Mesothelial cell of epicardium (in vitro differentiated cells): ENCODE measurements at regions not wholly inside any gene's neighbourhood (a gene's known extent, or its start where the extent isn't known, plus 50 kb on each side); places are given as distances from the start of the nearest gene placed in this dataset.

Source experiments
- DNase-seq, 2 experiments: peaks; one replicate each; pipeline ENCODE4 v3.0.0; 2021; ENCODE audit warnings: low spot score in 2 of 2; ENCODE audit not compliant: unreplicated experiment in 2 of 2
- H3K27ac Mint-ChIP-seq: 2 replicates; pipeline ENCODE4 v1.8.0; 2021; ENCODE audit warnings: mixed read lengths
- H3K27me3 Mint-ChIP-seq: 2 replicates; pipeline ENCODE4 v1.8.0; 2021; ENCODE audit warnings: low read depth, mixed read lengths
- H3K36me3 Mint-ChIP-seq: 2 replicates; pipeline ENCODE4 v1.8.0; 2021; ENCODE audit warnings: mixed read lengths
- H3K4me1 Mint-ChIP-seq: 2 replicates; pipeline ENCODE4 v1.8.0; 2021; ENCODE audit warnings: mixed read lengths
- H3K4me3 Mint-ChIP-seq: 2 replicates; pipeline ENCODE4 v1.8.0; 2021; ENCODE audit warnings: mild to moderate bottlenecking, moderate library complexity, mixed read lengths
- H3K9me3 Mint-ChIP-seq: 2 replicates; pipeline ENCODE4 v1.8.0; 2021; ENCODE audit warnings: mixed read lengths
- TF ChIP-seq, protein P1 (sequence below): fragments of 200-600 bp; sonication (generic); IDR thresholded peaks from one replicate; pipeline ENCODE4 v1.5.0; 2021; ENCODE audit warnings: antibody characterized with exemption; ENCODE audit not compliant: unreplicated experiment

GRCh38 chr1:199333180-199333579, 694.3 kb upstream of the NR5A2 start:
- no peak for DNase-seq
- Mint-ChIP-seq H3K4me1 (no peaks in the 10 kb centered on the region), H3K27me3 (no peaks in the 10 kb centered on the region), H3K9me3 (peaks cover 4% of the 10 kb centered on the region), H3K36me3 (no peaks in the 10 kb centered on the region), H3K4me3 (no peak overlapping the region), H3K27ac (no peak overlapping the region)
- TF ChIP-seq, protein P1, sequence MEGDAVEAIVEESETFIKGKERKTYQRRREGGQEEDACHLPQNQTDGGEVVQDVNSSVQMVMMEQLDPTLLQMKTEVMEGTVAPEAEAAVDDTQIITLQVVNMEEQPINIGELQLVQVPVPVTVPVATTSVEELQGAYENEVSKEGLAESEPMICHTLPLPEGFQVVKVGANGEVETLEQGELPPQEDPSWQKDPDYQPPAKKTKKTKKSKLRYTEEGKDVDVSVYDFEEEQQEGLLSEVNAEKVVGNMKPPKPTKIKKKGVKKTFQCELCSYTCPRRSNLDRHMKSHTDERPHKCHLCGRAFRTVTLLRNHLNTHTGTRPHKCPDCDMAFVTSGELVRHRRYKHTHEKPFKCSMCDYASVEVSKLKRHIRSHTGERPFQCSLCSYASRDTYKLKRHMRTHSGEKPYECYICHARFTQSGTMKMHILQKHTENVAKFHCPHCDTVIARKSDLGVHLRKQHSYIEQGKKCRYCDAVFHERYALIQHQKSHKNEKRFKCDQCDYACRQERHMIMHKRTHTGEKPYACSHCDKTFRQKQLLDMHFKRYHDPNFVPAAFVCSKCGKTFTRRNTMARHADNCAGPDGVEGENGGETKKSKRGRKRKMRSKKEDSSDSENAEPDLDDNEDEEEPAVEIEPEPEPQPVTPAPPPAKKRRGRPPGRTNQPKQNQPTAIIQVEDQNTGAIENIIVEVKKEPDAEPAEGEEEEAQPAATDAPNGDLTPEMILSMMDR = no peak

- DNase-seq = no peak
- Mint-ChIP-seq H3K9me3 (no peaks in the 10 kb centered on the region), H3K36me3 (no peaks in the 10 kb centered on the region), H3K4me3 (no peak overlapping the region), H3K27me3 (peaks cover 4% of the 10 kb centered on the region), H3K27ac (no peak overlapping the region), H3K4me1 (no peaks in the 10 kb centered on the region)
- TF ChIP-seq, protein P1 = no peak
Measured at GRCh38 chr1:199335496-199335895, 692.0 kb upstream of the NR5A2 start.

GRCh38 chr1:199336745-199337640, 690.5 kb upstream of the NR5A2 start:
- H3K36me3 Mint-ChIP-seq = no peaks in the 10 kb centered on the region
- H3K27me3 Mint-ChIP-seq = peaks cover 4% of the 10 kb centered on the region
- no peak for DNase-seq
- no peak overlapping the region for H3K4me3 Mint-ChIP-seq
- H3K9me3 Mint-ChIP-seq = no peaks in the 10 kb centered on the region
- no peak overlapping the region for H3K27ac Mint-ChIP-seq
- no peaks in the 10 kb centered on the region for H3K4me1 Mint-ChIP-seq
- TF ChIP-seq, protein P1 = no peak

DNA sequence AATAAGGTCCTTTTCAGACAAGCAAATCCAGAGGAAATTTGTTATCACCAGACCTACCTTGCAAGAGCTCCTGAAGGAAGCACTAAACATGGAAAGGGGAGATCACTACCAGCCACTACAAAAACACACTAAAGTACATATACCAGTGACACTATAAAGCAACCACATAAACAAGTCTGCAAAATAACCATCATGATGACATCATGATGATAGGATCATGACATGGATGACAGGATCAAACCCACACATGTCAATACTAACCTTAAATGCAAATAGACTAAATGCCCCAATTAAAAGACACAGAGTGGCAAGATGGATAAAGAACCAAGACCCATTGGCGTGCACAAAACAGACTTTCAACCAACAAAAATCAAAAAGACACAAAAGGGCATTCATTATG, 688.8 kb upstream of the NR5A2 start:
- Mint-ChIP-seq H3K4me1 (no peaks in the 10 kb centered on the region), H3K27ac (no peak overlapping the region), H3K4me3 (no peak overlapping the region), H3K36me3 (no peaks in the 10 kb centered on the region), H3K27me3 (peaks cover 6% of the 10 kb centered on the region), H3K9me3 (peaks cover 4% of the 10 kb centered on the region)
- no peak for DNase-seq
- TF ChIP-seq, protein P1 = no peak

GRCh38 chr1:199352351-199352750, 675.2 kb upstream of the NR5A2 start:
- peaks cover 2% of the 10 kb centered on the region for H3K36me3 Mint-ChIP-seq
- H3K4me3 Mint-ChIP-seq = no peak overlapping the region
- peak overlapping the region; percentile 59 for H3K27ac Mint-ChIP-seq
- no peaks in the 10 kb centered on the region for H3K27me3 Mint-ChIP-seq
- no peak for DNase-seq
- TF ChIP-seq, protein P1 = no peak
- peaks cover 29% of the 10 kb centered on the region for H3K9me3 Mint-ChIP-seq
- H3K4me1 Mint-ChIP-seq = peaks cover 16% of the 10 kb centered on the region
